ENCODE measurements at regions not wholly inside any gene's neighbourhood (a gene's known extent, or its start where the extent isn't known, plus 50 kb on each side); places are given as distances from the start of the nearest gene placed in this dataset.

GRCh38 chr15:31579282-31579681 lies 252.6 kb downstream of the KLF13 start:
- 89 to 90% methylated on average over 2 to 3 of the region's 4 CpGs for WGBS, 2 experiments (ENCODE audit: insufficient coverage in 2 of 2)
- Histone ChIP-seq H3K27ac (ENCODE audit: low read depth, low read length, severe bottlenecking) (no peak overlapping the region), H3K36me3 (ENCODE audit: control insufficient read depth, insufficient read depth, low read length) (no peaks in the 10 kb centered on the region), H3K4me3 (ENCODE audit: extremely low read depth, insufficient read depth, low read length, poor library complexity, severe bottlenecking) (no peak overlapping the region), H3K4me1 (ENCODE audit: control insufficient read depth, insufficient read depth, low read length, poor library complexity, severe bottlenecking) (no peaks in the 10 kb centered on the region), H3K9me3 (ENCODE audit: control insufficient read depth, low read length) (peaks cover 9% of the 10 kb centered on the region)

- Histone ChIP-seq H3K9me3 (ENCODE audit: control insufficient read depth, low read length) (peaks cover 9% of the 10 kb centered on the region), H3K36me3 (ENCODE audit: control insufficient read depth, insufficient read depth, low read length) (no peaks in the 10 kb centered on the region)
- 88 to 95% methylated on average over 2 of the region's 2 CpGs for WGBS, 2 experiments (ENCODE audit: insufficient coverage in 2 of 2)
Observed at GRCh38 chr15:31579976-31580375, 253.3 kb downstream of the KLF13 start.

DNA sequence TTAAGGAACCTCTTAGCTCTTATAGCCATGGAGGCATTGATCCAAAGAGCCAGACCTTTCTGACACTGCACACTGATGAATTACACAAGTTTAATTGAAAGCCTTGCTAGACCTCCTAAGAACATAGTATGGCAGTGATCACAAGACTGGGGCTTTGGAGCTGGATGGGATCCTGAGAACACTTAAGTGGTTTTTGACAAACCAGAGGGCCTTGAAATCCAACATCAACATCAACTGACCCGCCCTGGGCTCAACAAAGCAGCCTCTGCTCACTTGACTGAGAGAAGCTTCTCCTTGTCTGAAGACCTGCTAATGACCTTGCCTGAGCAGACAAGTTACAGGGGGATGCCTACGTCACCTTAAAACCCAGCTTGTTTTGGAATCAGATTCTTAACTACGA lies 257.6 kb downstream of the KLF13 start:
- Histone ChIP-seq H3K4me1 (ENCODE audit: control insufficient read depth, insufficient read depth, low read length, poor library complexity, severe bottlenecking) (no peaks in the 10 kb centered on the region), H3K4me3 (ENCODE audit: extremely low read depth, insufficient read depth, low read length, poor library complexity, severe bottlenecking) (no peak overlapping the region), H3K27ac (ENCODE audit: low read depth, low read length, severe bottlenecking) (no peak overlapping the region), H3K9me3 (ENCODE audit: control insufficient read depth, low read length) (peaks cover 9% of the 10 kb centered on the region), H3K36me3 (ENCODE audit: control insufficient read depth, insufficient read depth, low read length) (no peaks in the 10 kb centered on the region)
- 57 to 83% methylated on average over 2 to 3 of the region's 3 CpGs for WGBS, 2 experiments (ENCODE audit: insufficient coverage in 2 of 2)

More at GRCh38 chr15:31579976-31580375, 253.3 kb downstream of the KLF13 start:
- no peaks in the 10 kb centered on the region for H3K4me1 ChIP-seq (ENCODE audit: control insufficient read depth, insufficient read depth, low read length, poor library complexity, severe bottlenecking)
- H3K4me3 ChIP-seq (ENCODE audit: extremely low read depth, insufficient read depth, low read length, poor library complexity, severe bottlenecking) = no peak overlapping the region
- no peak overlapping the region for H3K27ac ChIP-seq (ENCODE audit: low read depth, low read length, severe bottlenecking)

DNA sequence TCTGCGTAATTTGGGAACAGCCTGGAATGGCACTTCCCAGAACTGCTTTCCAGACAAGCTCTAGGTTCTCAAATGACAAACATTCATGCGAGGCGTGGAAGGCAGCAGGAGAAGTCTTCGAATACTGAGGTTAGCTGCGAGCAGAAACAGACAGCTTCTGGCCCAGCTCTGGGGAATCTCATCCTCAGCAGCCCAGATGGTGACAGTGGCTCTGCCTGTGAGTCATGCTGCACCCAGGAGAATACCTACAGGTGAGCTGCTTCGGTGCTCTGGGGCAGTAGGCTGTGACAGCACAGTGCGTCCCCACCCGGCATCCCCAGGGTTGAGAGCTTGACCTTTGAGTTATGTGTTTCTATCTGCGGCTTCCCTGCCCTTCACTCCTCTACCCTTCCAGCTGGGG lies 258.6 kb downstream of the KLF13 start:
- H3K4me1 ChIP-seq (ENCODE audit: control insufficient read depth, insufficient read depth, low read length, poor library complexity, severe bottlenecking) = no peaks in the 10 kb centered on the region
- H3K4me3 ChIP-seq (ENCODE audit: extremely low read depth, insufficient read depth, low read length, poor library complexity, severe bottlenecking) = no peak overlapping the region
- 87 to 90% methylated on average over 6 to 8 of the region's 9 CpGs for WGBS, 2 experiments (ENCODE audit: insufficient coverage in 2 of 2)
- peaks cover 9% of the 10 kb centered on the region for H3K9me3 ChIP-seq (ENCODE audit: control insufficient read depth, low read length)
- H3K36me3 ChIP-seq (ENCODE audit: control insufficient read depth, insufficient read depth, low read length) = no peaks in the 10 kb centered on the region
- no peak overlapping the region for H3K27ac ChIP-seq (ENCODE audit: low read depth, low read length, severe bottlenecking)

DNA sequence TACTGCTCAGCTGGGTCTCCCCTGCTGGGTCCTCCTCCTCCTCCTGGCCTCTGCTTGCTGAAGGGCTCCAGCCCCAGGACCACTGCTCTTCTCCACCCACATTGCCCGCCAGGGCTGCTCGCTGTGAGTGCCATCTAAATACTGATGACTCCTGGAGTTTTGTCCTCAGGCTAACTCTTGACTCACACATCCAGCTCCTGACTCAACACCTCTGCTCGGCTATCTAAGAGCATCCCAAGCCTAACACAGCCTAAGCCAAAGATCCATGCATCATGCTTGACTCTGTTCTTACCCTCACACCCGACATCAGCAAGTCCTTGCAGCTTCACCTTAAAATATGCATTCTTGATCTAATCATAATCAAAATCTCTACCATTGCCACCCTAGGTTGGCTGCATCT lies 260.2 kb downstream of the KLF13 start:
- WGBS, 2 experiments (ENCODE audit: insufficient coverage in 2 of 2) = 79 to 93% methylated on average over 3 to 4 of the region's 4 CpGs
- H3K4me1 ChIP-seq (ENCODE audit: control insufficient read depth, insufficient read depth, low read length, poor library complexity, severe bottlenecking) = peaks cover 5% of the 10 kb centered on the region
- no peak overlapping the region for H3K4me3 ChIP-seq (ENCODE audit: extremely low read depth, insufficient read depth, low read length, poor library complexity, severe bottlenecking)
- H3K36me3 ChIP-seq (ENCODE audit: control insufficient read depth, insufficient read depth, low read length) = no peaks in the 10 kb centered on the region
- H3K27ac ChIP-seq (ENCODE audit: low read depth, low read length, severe bottlenecking) = no peak overlapping the region
- H3K9me3 ChIP-seq (ENCODE audit: control insufficient read depth, low read length) = peaks cover 6% of the 10 kb centered on the region

- Histone ChIP-seq H3K4me1 (ENCODE audit: control insufficient read depth, insufficient read depth, low read length, poor library complexity, severe bottlenecking) (peaks cover 5% of the 10 kb centered on the region), H3K4me3 (ENCODE audit: extremely low read depth, insufficient read depth, low read length, poor library complexity, severe bottlenecking) (no peak overlapping the region), H3K36me3 (ENCODE audit: control insufficient read depth, insufficient read depth, low read length) (no peaks in the 10 kb centered on the region), H3K9me3 (ENCODE audit: control insufficient read depth, low read length) (peaks cover 5% of the 10 kb centered on the region), H3K27ac (ENCODE audit: low read depth, low read length, severe bottlenecking) (no peak overlapping the region)
- WGBS, 2 experiments (ENCODE audit: insufficient coverage in 2 of 2) = 84 to 91% methylated on average over 4 of the region's 4 CpGs
Observed at GRCh38 chr15:31587583-31587982, 260.9 kb downstream of the KLF13 start.

GRCh38 chr15:31590609-31591008 lies 264.0 kb downstream of the KLF13 start:
- H3K4me1 ChIP-seq (ENCODE audit: control insufficient read depth, insufficient read depth, low read length, poor library complexity, severe bottlenecking) = peaks cover 5% of the 10 kb centered on the region
- no peak overlapping the region for H3K27ac ChIP-seq (ENCODE audit: low read depth, low read length, severe bottlenecking)
- no peaks in the 10 kb centered on the region for H3K9me3 ChIP-seq (ENCODE audit: control insufficient read depth, low read length)
- H3K4me3 ChIP-seq (ENCODE audit: extremely low read depth, insufficient read depth, low read length, poor library complexity, severe bottlenecking) = no peak overlapping the region
- 82 to 90% methylated on average over 1 to 4 of the region's 4 CpGs for WGBS, 2 experiments (ENCODE audit: insufficient coverage in 2 of 2)
- no peaks in the 10 kb centered on the region for H3K36me3 ChIP-seq (ENCODE audit: control insufficient read depth, insufficient read depth, low read length)

DNA sequence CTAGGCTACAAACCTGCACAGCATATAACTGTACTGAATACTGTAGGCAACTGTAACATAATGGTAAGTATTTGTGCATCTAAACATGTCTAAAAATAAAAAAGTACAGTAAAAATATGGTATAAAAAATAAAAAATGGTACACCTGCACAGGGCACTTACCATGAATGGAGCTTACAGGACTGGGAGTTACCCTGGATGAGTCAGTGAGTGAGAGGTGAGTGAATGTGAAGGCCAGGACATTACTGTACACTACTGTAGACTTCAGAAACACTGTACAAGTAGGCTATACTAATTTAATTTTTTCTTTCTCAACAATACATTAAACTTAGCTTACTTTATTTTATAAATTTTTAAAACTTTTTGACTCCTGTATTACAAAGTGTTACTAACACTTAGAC lies 265.3 kb downstream of the KLF13 start:
- Histone ChIP-seq H3K27ac (ENCODE audit: low read depth, low read length, severe bottlenecking) (no peak overlapping the region), H3K9me3 (ENCODE audit: control insufficient read depth, low read length) (no peaks in the 10 kb centered on the region), H3K4me1 (ENCODE audit: control insufficient read depth, insufficient read depth, low read length, poor library complexity, severe bottlenecking) (peaks cover 5% of the 10 kb centered on the region), H3K4me3 (ENCODE audit: extremely low read depth, insufficient read depth, low read length, poor library complexity, severe bottlenecking) (no peak overlapping the region), H3K36me3 (ENCODE audit: control insufficient read depth, insufficient read depth, low read length) (no peaks in the 10 kb centered on the region)

GRCh38 chr15:31597466-31597865 lies 270.8 kb downstream of the KLF13 start:
- Histone ChIP-seq H3K4me1 (ENCODE audit: control insufficient read depth, insufficient read depth, low read length, poor library complexity, severe bottlenecking) (no peaks in the 10 kb centered on the region), H3K27ac (ENCODE audit: low read depth, low read length, severe bottlenecking) (no peak overlapping the region), H3K4me3 (ENCODE audit: extremely low read depth, insufficient read depth, low read length, poor library complexity, severe bottlenecking) (no peak overlapping the region), H3K36me3 (ENCODE audit: control insufficient read depth, insufficient read depth, low read length) (no peaks in the 10 kb centered on the region), H3K9me3 (ENCODE audit: control insufficient read depth, low read length) (no peaks in the 10 kb centered on the region)
- 83 to 100% methylated on average over 1 of the region's 1 CpG for WGBS, 2 experiments (ENCODE audit: insufficient coverage in 2 of 2)

GRCh38 chr15:31598620-31599019 lies 272.0 kb downstream of the KLF13 start:
- 7 to 9% methylated on average over 5 to 7 of the region's 7 CpGs for WGBS, 2 experiments (ENCODE audit: insufficient coverage in 2 of 2)
- H3K27ac ChIP-seq (ENCODE audit: low read depth, low read length, severe bottlenecking) = no peak overlapping the region
- H3K36me3 ChIP-seq (ENCODE audit: control insufficient read depth, insufficient read depth, low read length) = no peaks in the 10 kb centered on the region
- no peaks in the 10 kb centered on the region for H3K9me3 ChIP-seq (ENCODE audit: control insufficient read depth, low read length)
- no peaks in the 10 kb centered on the region for H3K4me1 ChIP-seq (ENCODE audit: control insufficient read depth, insufficient read depth, low read length, poor library complexity, severe bottlenecking)
- H3K4me3 ChIP-seq (ENCODE audit: extremely low read depth, insufficient read depth, low read length, poor library complexity, severe bottlenecking) = no peak overlapping the region

DNA sequence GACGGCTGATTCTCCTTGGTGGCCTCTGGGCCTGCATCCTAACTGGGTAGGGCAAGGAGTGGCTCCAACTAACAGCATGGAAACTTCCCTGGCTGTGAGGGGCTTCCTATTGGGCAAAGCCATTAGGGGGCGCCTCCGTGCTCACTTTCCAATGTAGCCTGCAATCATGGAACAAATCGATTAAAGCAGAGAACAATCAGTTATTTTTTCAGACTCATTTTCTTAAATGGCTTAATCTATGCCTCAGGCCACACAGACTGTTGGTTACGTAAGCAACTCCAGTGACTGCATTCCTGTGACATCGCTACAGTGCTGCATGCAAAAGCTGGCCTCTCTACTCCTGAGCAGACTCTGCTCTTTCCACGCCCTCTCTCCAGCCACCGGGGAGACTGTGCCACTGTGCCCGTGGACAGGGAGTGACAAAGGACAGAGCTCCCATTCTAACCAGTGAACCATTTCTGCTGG lies 278.9 kb downstream of the KLF13 start:
- H3K4me1 ChIP-seq (ENCODE audit: control insufficient read depth, insufficient read depth, low read length, poor library complexity, severe bottlenecking) = peaks cover 10% of the 10 kb centered on the region
- no peaks in the 10 kb centered on the region for H3K36me3 ChIP-seq (ENCODE audit: control insufficient read depth, insufficient read depth, low read length)
- H3K4me3 ChIP-seq (ENCODE audit: extremely low read depth, insufficient read depth, low read length, poor library complexity, severe bottlenecking) = no peak overlapping the region
- no peaks in the 10 kb centered on the region for H3K9me3 ChIP-seq (ENCODE audit: control insufficient read depth, low read length)
- 64 to 65% methylated on average over 9 of the region's 9 CpGs for WGBS, 2 experiments (ENCODE audit: insufficient coverage in 2 of 2)
- no peak overlapping the region for H3K27ac ChIP-seq (ENCODE audit: low read depth, low read length, severe bottlenecking)

All from mesodermal cell (in vitro differentiated cells).